ENCODE measurements at regions not wholly inside any gene's neighbourhood (a gene's known extent, or its start where the extent isn't known, plus 50 kb on each side); places are given as distances from the start of the nearest gene placed in this dataset.

DNA sequence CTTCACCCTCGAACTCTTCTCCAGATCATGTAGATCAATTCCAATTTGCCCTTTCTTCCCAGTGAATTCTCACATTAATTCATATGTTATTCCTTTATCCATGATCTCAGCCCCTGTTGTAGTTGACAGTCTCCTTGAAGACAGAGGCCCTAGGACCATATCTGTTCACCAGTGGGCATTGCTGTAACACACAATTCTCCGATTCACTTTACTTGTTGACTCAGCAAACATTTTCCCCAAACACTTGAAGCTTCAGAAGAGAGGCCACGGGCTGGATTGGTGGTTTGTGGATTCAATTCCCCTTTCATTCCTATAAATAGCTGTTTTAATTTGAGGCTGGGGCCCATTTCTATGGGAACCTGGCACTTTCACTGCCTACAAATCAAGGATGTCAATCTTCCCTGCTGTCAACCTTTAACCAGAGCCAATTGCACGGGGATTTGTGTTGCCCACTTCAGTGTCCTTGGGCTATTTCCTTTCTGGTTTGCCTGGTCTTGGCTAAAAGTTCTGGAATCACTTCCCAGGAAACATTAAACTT lies 393.0 kb upstream of the KIRREL3 start:
- no peak overlapping the region for H3K4me3 ChIP-seq (ENCODE audit: insufficient read depth, low read depth, low read length)
- H3K56ac ChIP-seq (ENCODE audit: extremely low read depth, insufficient read depth, low read length), result no peak overlapping the region
- no peak overlapping the region for H4K91ac ChIP-seq (ENCODE audit: insufficient read depth, low read depth, low read length)
- ATAC-seq (ENCODE audit: low read depth) (no peak), DNase-seq (no peak)
- CTCF ChIA-PET, result no interaction called here
- no TSS peak for BruUV-seq (replicated peaks)
- no peaks in the 10 kb centered on the region for H3K4me1 ChIP-seq (ENCODE audit: control insufficient read depth, insufficient read depth, low read length)
- no peak overlapping the region for H3K9ac ChIP-seq (ENCODE audit: low read depth, low read length)
- H3K4me2 ChIP-seq (ENCODE audit: low read depth, low read length), result no peak overlapping the region
- H3K14ac ChIP-seq (replicated peaks; ENCODE audit: low read depth, low read length), result no peak overlapping the region
- H3K27ac ChIP-seq (ENCODE audit: insufficient read depth, low read length), result no peak overlapping the region
- no peak overlapping the region for H2BK120ac ChIP-seq (ENCODE audit: low read depth, low read length)
- H2BK5ac ChIP-seq (ENCODE audit: low read depth, low read length, poor library complexity, severe bottlenecking), result no peak overlapping the region
- no peak overlapping the region for H2BK20ac ChIP-seq (ENCODE audit: low read depth, low read length)
- no peak overlapping the region for H4K8ac ChIP-seq (ENCODE audit: low read depth in 2 of 2, low read length in 2 of 2)
- TF ChIP-seq MAZ (IDR thresholded peaks at IDR 0.05; ENCODE audit: borderline replicate concordance, low read depth, low read length), result no peak
- 0 out of 2 replicates have a peak, but pooled peaks have one; percentile 14 for TF ChIP-seq MAFK (IDR thresholded peaks at IDR 0.05; ENCODE audit: low read depth, low read length)
- dilution Hi-C loops (cut with HindIII; ENCODE audit: low sequenced_read_pairs, unreplicated experiment), result no loop called here
- WGBS, 2 experiments (ENCODE audit: extremely low coverage in 2 of 2, insufficient read length in 1 of 2), result 50% methylated on average over 1 of the region's 4 CpGs; no CpG with 5 or more reads in 1 of the 2 experiments
- no peak overlapping the region for H2AK5ac ChIP-seq (ENCODE audit: low read depth, low read length)
- no peak overlapping the region for H3K4ac ChIP-seq (ENCODE audit: low read depth, low read length)
- no peaks in the 10 kb centered on the region for H3K27me3 ChIP-seq (ENCODE audit: control insufficient read depth, insufficient read depth, low read length)
- H2BK15ac ChIP-seq (ENCODE audit: low read depth, low read length), result no peak overlapping the region
- POLR2A ChIA-PET (ENCODE audit: unreplicated experiment), result no interaction called here
- H2AK9ac ChIP-seq (replicated peaks; ENCODE audit: low read depth, low read length, poor library complexity), result no peak overlapping the region
- intact Hi-C loops (cut with micrococcal nuclease), result no loop called here
- no peaks in the 10 kb centered on the region for H3K36me3 ChIP-seq (ENCODE audit: control insufficient read depth, insufficient read depth, low read length)
- H2AFZ ChIP-seq (replicated peaks; ENCODE audit: low read length, poor library complexity), result no peak overlapping the region
- H3K9me1 ChIP-seq (ENCODE audit: insufficient read depth, low read length), result no peaks in the 10 kb centered on the region
- H3K18ac ChIP-seq (ENCODE audit: low read depth, low read length), result no peak overlapping the region
- H3K9me3 ChIP-seq (ENCODE audit: control insufficient read depth, insufficient read depth, low read length), result no peaks in the 10 kb centered on the region
- no peak overlapping the region for H3K23ac ChIP-seq (ENCODE audit: low read depth, low read length)
- H3K79me1 ChIP-seq (ENCODE audit: low read depth in 1 of 2, low read length in 2 of 2), result no peaks in the 10 kb centered on the region
- no peak overlapping the region for H4K5ac ChIP-seq (ENCODE audit: low read depth, low read length)
- in situ Hi-C loops (cut with MboI; ENCODE audit: low sequenced_read_pairs), result no loop called here
- H4K20me1 ChIP-seq (ENCODE audit: insufficient read depth, low read length), result no peaks in the 10 kb centered on the region
